ENCODE measurements at regions not wholly inside any gene's neighbourhood (a gene's known extent, or its start where the extent isn't known, plus 50 kb on each side); places are given as distances from the start of the nearest gene placed in this dataset.

DNA sequence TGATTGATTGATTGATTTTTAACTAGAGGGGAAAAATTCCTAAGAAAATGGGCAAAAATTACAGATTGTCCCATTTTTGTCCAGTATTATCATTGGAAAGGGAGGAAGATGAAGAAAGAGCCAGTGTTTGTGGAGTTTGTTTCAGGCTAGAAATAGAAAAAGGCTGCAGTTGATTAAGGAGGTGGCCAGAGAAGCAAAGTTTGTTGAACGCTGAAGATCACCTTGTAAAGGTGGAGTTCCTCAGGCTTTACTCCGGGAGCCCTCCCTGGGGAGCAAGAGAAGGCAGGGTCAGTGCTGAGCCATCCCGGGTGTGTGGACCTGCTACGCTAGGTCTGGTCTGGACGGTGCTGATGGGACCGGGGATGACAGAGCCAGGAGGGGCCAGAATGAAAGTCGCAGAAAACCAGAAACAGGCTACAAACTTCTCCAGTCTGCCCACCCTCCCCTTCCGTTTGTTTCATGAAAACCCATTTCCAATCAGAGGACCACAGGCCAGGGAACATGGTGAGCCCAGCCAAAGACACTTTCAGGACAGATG is 222.6 kb upstream of the FOXF1 start:
- TF ChIP-seq EZH2 (IDR thresholded peaks at IDR 0.05; ENCODE audit: borderline replicate concordance, control insufficient read depth, low read depth, low read length) (no peak), POLR2AphosphoS5 (IDR thresholded peaks at IDR 0.05; ENCODE audit: low read length) (no peak), EP300 (IDR thresholded peaks at IDR 0.05; ENCODE audit: borderline replicate concordance in 1 of 2, control insufficient read depth in 1 of 2, low read depth in 2 of 2, low read length in 2 of 2) (no peak), ASH2L (IDR thresholded peaks at IDR 0.05; ENCODE audit: borderline replicate concordance, low read depth) (no peak), POLR2A (IDR thresholded peaks at IDR 0.05; ENCODE audit: low read depth, low read length) (no peak), GABPA (IDR thresholded peaks at IDR 0.05; ENCODE audit: low read depth) (no peak), KLF5 (IDR thresholded peaks at IDR 0.05; ENCODE audit: partially characterized antibody) (no peak), SMC3 (IDR thresholded peaks at IDR 0.05; ENCODE audit: borderline replicate concordance, low read length) (no peak), ZZZ3 (IDR thresholded peaks at IDR 0.05; ENCODE audit: control insufficient read depth, insufficient read length, low read depth) (no peak), SPI1 (IDR thresholded peaks at IDR 0.05; ENCODE audit: borderline replicate concordance, insufficient read depth, low read depth, low read length) (no peak)
- TF ChIP-seq, protein P1, sequence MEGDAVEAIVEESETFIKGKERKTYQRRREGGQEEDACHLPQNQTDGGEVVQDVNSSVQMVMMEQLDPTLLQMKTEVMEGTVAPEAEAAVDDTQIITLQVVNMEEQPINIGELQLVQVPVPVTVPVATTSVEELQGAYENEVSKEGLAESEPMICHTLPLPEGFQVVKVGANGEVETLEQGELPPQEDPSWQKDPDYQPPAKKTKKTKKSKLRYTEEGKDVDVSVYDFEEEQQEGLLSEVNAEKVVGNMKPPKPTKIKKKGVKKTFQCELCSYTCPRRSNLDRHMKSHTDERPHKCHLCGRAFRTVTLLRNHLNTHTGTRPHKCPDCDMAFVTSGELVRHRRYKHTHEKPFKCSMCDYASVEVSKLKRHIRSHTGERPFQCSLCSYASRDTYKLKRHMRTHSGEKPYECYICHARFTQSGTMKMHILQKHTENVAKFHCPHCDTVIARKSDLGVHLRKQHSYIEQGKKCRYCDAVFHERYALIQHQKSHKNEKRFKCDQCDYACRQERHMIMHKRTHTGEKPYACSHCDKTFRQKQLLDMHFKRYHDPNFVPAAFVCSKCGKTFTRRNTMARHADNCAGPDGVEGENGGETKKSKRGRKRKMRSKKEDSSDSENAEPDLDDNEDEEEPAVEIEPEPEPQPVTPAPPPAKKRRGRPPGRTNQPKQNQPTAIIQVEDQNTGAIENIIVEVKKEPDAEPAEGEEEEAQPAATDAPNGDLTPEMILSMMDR (IDR thresholded peaks at IDR 0.05 in 2 of 3, conservative IDR thresholded peaks at IDR 0.05 in 1 of 3; ENCODE audit: control insufficient read depth in 2 of 3, extremely low read depth in 1 of 3, insufficient read depth in 1 of 3, low read depth in 3 of 3, low read length in 3 of 3), result no peak
- TF ChIP-seq, protein P2, sequence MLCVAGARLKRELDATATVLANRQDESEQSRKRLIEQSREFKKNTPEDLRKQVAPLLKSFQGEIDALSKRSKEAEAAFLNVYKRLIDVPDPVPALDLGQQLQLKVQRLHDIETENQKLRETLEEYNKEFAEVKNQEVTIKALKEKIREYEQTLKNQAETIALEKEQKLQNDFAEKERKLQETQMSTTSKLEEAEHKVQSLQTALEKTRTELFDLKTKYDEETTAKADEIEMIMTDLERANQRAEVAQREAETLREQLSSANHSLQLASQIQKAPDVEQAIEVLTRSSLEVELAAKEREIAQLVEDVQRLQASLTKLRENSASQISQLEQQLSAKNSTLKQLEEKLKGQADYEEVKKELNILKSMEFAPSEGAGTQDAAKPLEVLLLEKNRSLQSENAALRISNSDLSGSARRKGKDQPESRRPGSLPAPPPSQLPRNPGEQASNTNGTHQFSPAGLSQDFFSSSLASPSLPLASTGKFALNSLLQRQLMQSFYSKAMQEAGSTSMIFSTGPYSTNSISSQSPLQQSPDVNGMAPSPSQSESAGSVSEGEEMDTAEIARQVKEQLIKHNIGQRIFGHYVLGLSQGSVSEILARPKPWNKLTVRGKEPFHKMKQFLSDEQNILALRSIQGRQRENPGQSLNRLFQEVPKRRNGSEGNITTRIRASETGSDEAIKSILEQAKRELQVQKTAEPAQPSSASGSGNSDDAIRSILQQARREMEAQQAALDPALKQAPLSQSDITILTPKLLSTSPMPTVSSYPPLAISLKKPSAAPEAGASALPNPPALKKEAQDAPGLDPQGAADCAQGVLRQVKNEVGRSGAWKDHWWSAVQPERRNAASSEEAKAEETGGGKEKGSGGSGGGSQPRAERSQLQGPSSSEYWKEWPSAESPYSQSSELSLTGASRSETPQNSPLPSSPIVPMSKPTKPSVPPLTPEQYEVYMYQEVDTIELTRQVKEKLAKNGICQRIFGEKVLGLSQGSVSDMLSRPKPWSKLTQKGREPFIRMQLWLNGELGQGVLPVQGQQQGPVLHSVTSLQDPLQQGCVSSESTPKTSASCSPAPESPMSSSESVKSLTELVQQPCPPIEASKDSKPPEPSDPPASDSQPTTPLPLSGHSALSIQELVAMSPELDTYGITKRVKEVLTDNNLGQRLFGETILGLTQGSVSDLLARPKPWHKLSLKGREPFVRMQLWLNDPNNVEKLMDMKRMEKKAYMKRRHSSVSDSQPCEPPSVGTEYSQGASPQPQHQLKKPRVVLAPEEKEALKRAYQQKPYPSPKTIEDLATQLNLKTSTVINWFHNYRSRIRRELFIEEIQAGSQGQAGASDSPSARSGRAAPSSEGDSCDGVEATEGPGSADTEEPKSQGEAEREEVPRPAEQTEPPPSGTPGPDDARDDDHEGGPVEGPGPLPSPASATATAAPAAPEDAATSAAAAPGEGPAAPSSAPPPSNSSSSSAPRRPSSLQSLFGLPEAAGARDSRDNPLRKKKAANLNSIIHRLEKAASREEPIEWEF (IDR thresholded peaks at IDR 0.05; ENCODE audit: insufficient replicate concordance, low read depth, low read length), result no peak

Data from GM12878 (cell line).